ENCODE measurements at regions not wholly inside any gene's neighbourhood (a gene's known extent, or its start where the extent isn't known, plus 50 kb on each side); places are given as distances from the start of the nearest gene placed in this dataset.
A peak's percentile ranks its signal among the peaks of the same experiment; 100 is the strongest.
"Not testable (repeated sequence)": the region's sequence is repeated elsewhere in the genome, so short reads cannot be mapped to it uniquely, and the experiment has no call there.

- no peak for DNase-seq
Observed at GRCh38 chr21:38115870-38116269, 140.9 kb upstream of the KCNJ15 start.

- DNase-seq: no peak
Observed at GRCh38 chr21:38119793-38120192, 137.0 kb upstream of the KCNJ15 start.

DNA sequence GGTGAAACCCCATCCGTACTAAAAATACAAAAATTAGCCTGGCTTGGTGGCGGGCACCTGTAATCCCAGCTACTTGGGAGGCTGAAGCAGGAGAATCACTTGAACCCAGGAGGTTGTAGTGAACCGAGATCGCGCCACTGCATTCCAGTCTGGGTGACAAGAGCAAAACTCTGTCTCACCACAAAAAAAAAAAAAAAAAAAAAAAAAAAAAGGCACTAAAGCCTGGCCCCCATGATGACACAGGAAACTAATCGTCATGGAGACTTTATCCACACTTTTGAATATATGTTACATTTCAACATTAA, 136.2 kb upstream of the KCNJ15 start:
- not testable (repeated sequence) for DNase-seq

DNA sequence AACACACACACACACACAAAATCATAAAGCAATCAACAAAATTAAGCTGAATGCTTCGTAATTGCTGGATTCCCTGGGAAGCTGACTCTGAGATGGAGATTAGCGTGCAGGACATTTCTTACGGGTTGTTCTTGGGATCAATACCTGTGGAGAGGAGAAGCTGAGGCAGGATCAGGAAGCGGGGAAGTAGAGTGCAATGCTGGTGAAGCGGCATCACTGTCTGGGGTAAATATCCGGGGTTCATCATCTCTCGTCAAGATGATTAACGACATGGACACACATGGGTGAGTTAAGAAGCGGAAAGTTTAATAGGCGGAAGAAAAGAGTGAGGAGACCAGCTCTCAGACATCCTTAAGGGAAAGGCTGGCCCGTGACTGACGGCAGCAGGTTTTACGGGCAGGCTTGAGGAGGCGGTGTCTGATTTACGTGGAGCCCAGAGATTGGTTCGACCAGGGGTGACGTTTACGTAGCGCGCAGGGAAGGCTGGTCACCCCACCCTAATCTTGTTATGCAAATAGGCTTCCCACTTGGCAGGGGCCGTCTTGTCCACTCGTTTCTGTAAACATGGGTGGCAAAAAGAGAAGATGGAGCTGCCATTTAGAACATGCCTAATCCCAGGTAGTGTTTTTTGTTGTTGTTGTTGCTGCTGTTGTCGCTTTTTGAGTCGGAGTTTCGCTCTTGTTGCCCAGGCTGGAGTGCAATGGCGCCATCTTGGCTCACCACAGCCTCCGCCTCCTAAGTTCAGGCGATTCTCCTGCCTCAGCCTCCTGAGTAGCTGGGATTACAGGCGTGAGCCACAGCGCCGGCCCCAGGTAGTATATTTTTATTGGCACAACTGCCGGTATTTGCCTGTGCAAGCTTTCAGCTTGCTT, 135.6 kb upstream of the KCNJ15 start:
- DNase-seq: no peak

- DNase-seq: no peak
Observed at GRCh38 chr21:38121888-38122720, 134.7 kb upstream of the KCNJ15 start.

DNA sequence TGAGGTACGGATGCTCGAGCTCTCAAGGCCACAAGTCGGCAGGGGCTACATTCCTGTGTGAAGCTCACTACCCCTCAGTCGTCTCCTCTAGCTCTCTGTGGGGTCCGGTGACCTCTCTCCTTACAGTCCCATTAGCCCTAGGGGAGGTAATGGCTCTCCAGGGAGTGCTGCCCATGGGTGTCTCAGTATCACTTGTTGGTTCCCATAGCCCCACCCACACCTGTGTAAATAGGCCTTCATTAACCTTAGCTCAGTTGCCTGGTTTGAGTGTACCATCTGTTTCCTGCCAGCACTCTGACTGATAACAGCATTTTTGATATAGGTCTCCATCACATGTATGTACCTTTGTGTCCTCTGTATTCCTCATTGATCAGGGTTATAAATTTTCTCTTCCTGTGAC, 133.2 kb upstream of the KCNJ15 start:
- no peak for DNase-seq

- DNase-seq: peak; percentile 58 to 77 (median 65)
Observed at GRCh38 chr21:38126666-38127303, 130.0 kb upstream of the KCNJ15 start.

- no peak for DNase-seq
Observed at GRCh38 chr21:38129711-38130110, 127.1 kb upstream of the KCNJ15 start.

- no peak for DNase-seq
Observed at GRCh38 chr21:38133240-38133639, 123.6 kb upstream of the KCNJ15 start.

GRCh38 chr21:38134084-38134873, 122.5 kb upstream of the KCNJ15 start:
- DNase-seq: no peak

DNA sequence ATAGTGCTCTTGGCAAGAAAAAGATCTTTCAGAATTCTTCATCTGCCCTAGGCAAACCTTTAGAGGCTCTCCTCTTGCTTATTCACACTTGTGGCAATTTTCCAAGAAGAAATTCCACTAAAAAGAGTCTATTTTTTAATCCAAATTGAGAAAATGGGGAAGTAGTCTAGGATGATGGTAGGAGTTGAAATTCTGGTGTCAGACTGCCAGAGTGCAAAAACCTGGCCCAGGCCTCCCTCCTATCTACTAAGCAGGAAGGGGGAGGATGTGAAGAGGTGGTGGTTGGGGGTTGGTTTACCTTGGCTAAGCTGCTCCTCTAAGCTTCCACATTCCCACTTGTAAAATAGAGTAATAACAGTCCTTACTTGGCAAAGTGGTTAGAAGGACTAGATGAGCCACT, 120.6 kb upstream of the KCNJ15 start:
- DNase-seq: no peak

GRCh38 chr21:38139380-38140168, 117.2 kb upstream of the KCNJ15 start:
- no peak for DNase-seq

DNA sequence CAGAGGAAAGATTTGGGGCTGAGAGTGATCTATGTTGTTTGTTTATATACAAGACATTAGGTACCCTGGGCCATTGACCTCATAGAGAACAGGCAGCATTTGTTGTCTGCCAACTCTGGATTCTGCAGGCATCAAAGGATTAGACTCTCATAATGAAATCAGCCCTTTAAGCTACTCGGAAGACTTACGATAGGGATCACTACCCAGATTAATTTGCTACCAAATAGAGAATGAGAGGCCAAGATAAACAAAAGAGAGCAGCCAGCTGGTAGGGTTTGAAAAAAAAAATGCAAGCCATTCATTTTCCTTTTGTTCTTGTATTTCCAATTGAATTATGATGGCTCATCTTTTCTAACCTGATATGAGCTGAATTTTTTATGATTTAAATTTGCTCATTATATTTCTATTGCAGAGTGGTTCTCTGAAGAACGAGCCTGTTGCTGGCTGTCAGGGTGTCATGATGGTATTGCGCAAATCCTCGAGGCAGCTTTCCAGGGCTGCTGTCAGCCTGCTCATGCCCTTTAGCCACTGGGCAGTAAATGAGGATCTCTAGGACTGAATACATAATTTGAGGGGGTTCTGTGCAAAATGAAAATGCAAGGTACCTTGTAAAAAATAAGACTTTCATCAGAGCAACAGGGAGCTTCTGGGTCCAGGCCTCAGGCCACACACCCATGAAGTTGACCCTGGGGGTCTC, 116.4 kb upstream of the KCNJ15 start:
- DNase-seq: peak in 1 of 3 donors; percentile 27

- peak in 1 of 3 donors; percentile 3 for DNase-seq
Observed at GRCh38 chr21:38142224-38142623, 114.6 kb upstream of the KCNJ15 start.

- no peak for DNase-seq
Observed at GRCh38 chr21:38144193-38144592, 112.6 kb upstream of the KCNJ15 start.

DNA sequence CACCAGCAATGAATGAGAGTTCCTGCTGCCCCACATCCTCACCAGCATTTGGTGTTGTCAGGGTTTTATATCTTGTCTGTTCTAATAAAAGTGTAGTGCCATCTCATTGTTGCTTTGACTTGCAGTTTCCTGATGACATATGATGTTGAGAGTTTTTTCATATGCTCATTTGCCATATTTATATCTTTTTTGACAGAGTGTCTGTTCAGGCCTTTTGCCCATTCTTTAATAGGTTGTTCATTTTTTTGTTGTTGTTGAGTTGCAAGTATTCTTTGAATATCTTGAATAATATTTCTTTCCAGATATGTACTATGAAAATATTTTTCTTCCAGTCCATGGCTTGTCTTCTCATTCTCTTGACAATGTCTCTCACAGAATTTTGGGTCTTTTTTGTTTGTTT, 111.7 kb upstream of the KCNJ15 start:
- DNase-seq: no peak

GRCh38 chr21:38147391-38147790, 109.4 kb upstream of the KCNJ15 start:
- no peak for DNase-seq

DNA sequence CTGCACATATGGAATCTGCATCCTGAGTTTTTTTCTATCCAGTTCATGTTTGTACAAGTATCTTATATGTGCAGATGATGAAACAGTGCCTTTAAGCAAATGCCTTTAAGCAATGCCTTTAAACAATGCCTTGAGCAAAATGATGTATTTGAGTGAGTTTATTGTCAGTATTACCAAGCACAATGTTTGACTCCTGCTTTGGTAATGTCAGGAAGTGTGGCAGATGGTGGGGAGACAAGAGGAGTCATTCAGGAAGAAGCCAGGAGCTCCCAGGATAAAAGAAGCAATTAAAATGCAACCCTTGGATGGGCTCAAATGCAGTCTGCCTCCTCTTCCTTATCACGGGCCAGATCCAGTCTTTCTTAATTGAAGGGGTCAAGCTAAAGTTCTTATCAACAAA, 108.7 kb upstream of the KCNJ15 start:
- no peak for DNase-seq

GRCh38 chr21:38151021-38151645, 105.7 kb upstream of the KCNJ15 start:
- DNase-seq: no peak

DNA sequence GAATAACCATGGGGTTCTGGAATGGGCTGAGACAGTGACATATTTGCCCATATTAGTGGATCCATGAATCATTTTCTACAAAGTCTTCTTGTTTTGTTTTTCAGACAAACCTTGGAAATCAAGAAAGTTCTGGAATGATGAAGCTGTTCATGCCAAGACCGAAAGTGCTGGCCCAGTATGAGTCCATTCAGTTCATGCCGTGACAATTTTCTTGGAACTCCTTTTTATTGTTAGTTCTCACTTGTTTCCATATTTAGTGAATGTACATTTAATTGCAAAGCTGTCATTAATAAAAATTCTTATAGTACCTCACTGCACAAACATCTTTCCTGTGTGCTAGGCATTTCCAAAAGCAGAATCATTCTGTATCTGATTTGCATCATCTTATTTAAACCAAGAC, 100.6 kb upstream of the KCNJ15 start:
- DNase-seq: no peak

- DNase-seq: peak; percentile 75 to 80 (median 79)
Observed at GRCh38 chr21:38159355-38159754, 97.4 kb upstream of the KCNJ15 start.

Data from suppressor macrophage treated with lipopolysaccharide for 1 hour (primary cell).